Renal cortex interstitium (tissue), 11 donors: ENCODE measurements at regions not wholly inside any gene's neighbourhood (a gene's known extent, or its start where the extent isn't known, plus 50 kb on each side); places are given as distances from the start of the nearest gene placed in this dataset.

Experiments used
- DNase-seq, 11 donors: peaks; one replicate each; pipeline ENCODE4 v3.0.0-alpha.2; 2013; ENCODE audit warnings: low read depth in 9 of 11, low spot score in 4 of 11; ENCODE audit errors: extremely low read depth in 1 of 11

GRCh38 chrX:25968920-25969319, 169.2 kb upstream of the MAGEB18 start:
- peak in 1 of 11 donors; percentile 0 for DNase-seq

GRCh38 chrX:25976683-25977310, 161.3 kb upstream of the MAGEB18 start:
- no peak for DNase-seq

- no peak for DNase-seq
Measured at GRCh38 chrX:25998687-25999086, 139.5 kb upstream of the MAGEB18 start.

GRCh38 chrX:26007462-26007861, 130.7 kb upstream of the MAGEB18 start:
- DNase-seq: no peak

GRCh38 chrX:26008042-26008441, 130.1 kb upstream of the MAGEB18 start:
- DNase-seq: no peak

GRCh38 chrX:26008691-26009090, 129.5 kb upstream of the MAGEB18 start:
- no peak for DNase-seq

GRCh38 chrX:26019386-26019785, 118.8 kb upstream of the MAGEB18 start:
- DNase-seq: no peak

GRCh38 chrX:26026179-26026578, 112.0 kb upstream of the MAGEB18 start:
- no peak for DNase-seq

- no peak for DNase-seq
Measured at GRCh38 chrX:26032111-26032912, 105.8 kb upstream of the MAGEB18 start.

- DNase-seq: no peak
Measured at GRCh38 chrX:26037367-26037766, 100.8 kb upstream of the MAGEB18 start.

- DNase-seq: no peak
Measured at GRCh38 chrX:26050099-26050498, 88.0 kb upstream of the MAGEB18 start.

- no peak for DNase-seq
Measured at GRCh38 chrX:26070882-26071281, 67.3 kb upstream of the MAGEB18 start.

- DNase-seq: no peak
Measured at GRCh38 chrX:26071618-26072017, 66.5 kb upstream of the MAGEB18 start.

GRCh38 chrX:26083093-26083492, 55.0 kb upstream of the MAGEB18 start:
- no peak for DNase-seq
